Keratinocyte (primary cell): ENCODE measurements at regions not wholly inside any gene's neighbourhood (a gene's known extent, or its start where the extent isn't known, plus 50 kb on each side); places are given as distances from the start of the nearest gene placed in this dataset.

ENCODE experiments used
- DNase-seq: peaks from one replicate; pipeline ENCODE4 v3.0.0-alpha.2; 2011; ENCODE audit warnings: low read depth, missing footprints, low spot score
- FAIRE-seq: peaks from 2 replicates; lab custom pipeline; 2011; peaks lifted over from hg19 to GRCh38; lab: Jason Lieb, UNC
- H2AFZ ChIP-seq: 2 replicates; pipeline ENCODE4 v1.6.0; 2012; ENCODE audit warnings: low read length, control low read depth, inconsistent platforms; ENCODE audit not compliant: control insufficient read depth
- H3K27ac ChIP-seq: 2 replicates; pipeline ENCODE4 v1.5.1; 2011; ENCODE audit warnings: low read length; ENCODE audit not compliant: control insufficient read depth, insufficient read depth
- H3K27me3 ChIP-seq: 3 replicates; pipeline ENCODE4 v1.6.0; 2011; ENCODE audit warnings: low read length; ENCODE audit not compliant: control insufficient read depth, insufficient read depth; ENCODE audit errors: extremely low read depth
- H3K36me3 ChIP-seq, 2 experiments: 2 replicates in 1 of 2; 3 replicates in 1 of 2; pipeline ENCODE4 v1.5.1; 2011; ENCODE audit warnings: low read length in 2 of 2, mild to moderate bottlenecking in 1 of 2; ENCODE audit not compliant: control insufficient read depth in 2 of 2, insufficient read depth in 2 of 2; ENCODE audit errors: extremely low read depth in 1 of 2
- H3K4me1 ChIP-seq: 3 replicates; pipeline ENCODE4 v1.5.1; 2011; ENCODE audit warnings: low read length; ENCODE audit not compliant: control insufficient read depth, insufficient read depth; ENCODE audit errors: extremely low read depth
- H3K4me2 ChIP-seq: 3 replicates; pipeline ENCODE4 v1.6.0; 2011; ENCODE audit warnings: low read depth, low read length; ENCODE audit not compliant: control insufficient read depth, insufficient read depth; ENCODE audit errors: extremely low read depth
- H3K4me3 ChIP-seq, 3 experiments: fragments of 200-600 bp in 1 of 3; sonication (generic) in 1 of 3; 2 replicates in 2 of 3; 3 replicates in 1 of 3; pipeline ENCODE4 v1.5.1; 2011 to 2016; ENCODE audit warnings: low read length in 3 of 3, mild to moderate bottlenecking in 3 of 3, control low read depth in 2 of 3, inconsistent platforms in 1 of 3, low read depth in 1 of 3, mixed read lengths in 1 of 3, mixed run types in 1 of 3, moderate library complexity in 1 of 3; ENCODE audit not compliant: control insufficient read depth in 2 of 3, insufficient read depth in 2 of 3; ENCODE audit errors: extremely low read depth in 1 of 3
- H3K79me2 ChIP-seq: 2 replicates; pipeline ENCODE4 v1.6.0; 2012; ENCODE audit warnings: low read length; ENCODE audit not compliant: control insufficient read depth, insufficient read depth
- H3K9ac ChIP-seq: 3 replicates; pipeline ENCODE4 v1.6.0; 2011; ENCODE audit warnings: low read length; ENCODE audit not compliant: control insufficient read depth, insufficient read depth; ENCODE audit errors: extremely low read depth
- H3K9me1 ChIP-seq: 3 replicates; pipeline ENCODE4 v1.6.0; 2011; ENCODE audit warnings: low read length; ENCODE audit not compliant: control insufficient read depth, insufficient read depth; ENCODE audit errors: extremely low read depth
- H3K9me3 ChIP-seq: 2 replicates; pipeline ENCODE4 v1.5.1; 2012; ENCODE audit warnings: low read depth, low read length; ENCODE audit not compliant: control insufficient read depth
- H4K20me1 ChIP-seq: 3 replicates; pipeline ENCODE4 v1.6.0; 2011; ENCODE audit warnings: low read length; ENCODE audit not compliant: control insufficient read depth, insufficient read depth; ENCODE audit errors: extremely low read depth
- EZH2 ChIP-seq: IDR thresholded peaks from one replicate; pipeline ENCODE4 v1.6.1; 2012; ENCODE audit warnings: inconsistent platforms, mild to moderate bottlenecking, low read length, moderate library complexity
- dilution Hi-C: fragments of 300-500 bp; cut with MboI; formaldehyde crosslinking; loops from one replicate; pipeline ENCODE4 v1.7.0; 2020; ENCODE audit warnings: low sequenced_read_pairs; ENCODE audit not compliant: extremely low pct_ligation_motif_present
- TF ChIP-seq, protein P1 (sequence below), 3 experiments: IDR thresholded peaks in 1 of 3; conservative IDR thresholded peaks in 1 of 3; optimal IDR thresholded peaks in 1 of 3; 2 replicates in 2 of 3; 3 replicates in 1 of 3; pipeline versions ENCODE3 to v1.5.1; 2011; ENCODE audit warnings: low read length in 3 of 3, mild to moderate bottlenecking in 3 of 3, moderate library complexity in 2 of 3, control low read depth in 1 of 3, inconsistent platforms in 1 of 3; ENCODE audit not compliant: insufficient read depth in 2 of 3; ENCODE audit errors: extremely low read depth in 1 of 3

DNA sequence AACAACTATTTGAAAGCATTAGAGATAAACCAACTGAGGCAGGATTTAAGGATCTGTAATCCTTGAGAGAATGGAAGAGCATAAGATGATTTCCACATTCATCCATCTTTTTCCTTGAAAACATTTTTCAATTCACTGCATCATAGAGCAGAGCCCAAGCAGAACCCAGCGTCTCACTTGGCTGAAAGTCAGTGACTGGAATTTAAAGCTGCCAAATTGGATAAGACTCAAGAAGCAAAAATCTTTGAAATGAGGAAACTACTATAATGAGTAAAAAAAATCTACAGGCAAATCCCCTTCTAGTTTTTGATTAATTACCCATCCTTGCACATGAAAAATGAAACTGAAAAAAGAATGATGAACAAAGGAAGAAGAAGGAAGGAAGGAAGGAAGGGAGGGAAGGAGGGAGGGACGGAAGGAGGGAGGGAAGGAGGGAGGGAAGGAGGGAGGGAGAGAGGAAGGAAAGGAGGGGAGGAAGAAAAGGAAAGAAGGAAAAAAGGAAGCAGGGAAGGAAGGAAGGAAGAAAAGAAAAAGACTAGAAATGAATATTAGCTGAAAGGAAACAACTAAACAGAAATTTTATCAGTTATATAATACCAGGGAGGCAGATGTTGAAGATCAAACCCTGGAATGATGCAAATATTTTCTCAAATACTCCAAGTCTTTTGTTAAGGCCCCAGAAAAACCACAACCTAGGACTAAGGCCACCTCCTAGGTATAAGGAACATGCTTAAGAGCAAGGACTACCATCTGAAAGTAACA lies 336.3 kb upstream of the MAGI2 start:
- TF ChIP-seq, protein P1, sequence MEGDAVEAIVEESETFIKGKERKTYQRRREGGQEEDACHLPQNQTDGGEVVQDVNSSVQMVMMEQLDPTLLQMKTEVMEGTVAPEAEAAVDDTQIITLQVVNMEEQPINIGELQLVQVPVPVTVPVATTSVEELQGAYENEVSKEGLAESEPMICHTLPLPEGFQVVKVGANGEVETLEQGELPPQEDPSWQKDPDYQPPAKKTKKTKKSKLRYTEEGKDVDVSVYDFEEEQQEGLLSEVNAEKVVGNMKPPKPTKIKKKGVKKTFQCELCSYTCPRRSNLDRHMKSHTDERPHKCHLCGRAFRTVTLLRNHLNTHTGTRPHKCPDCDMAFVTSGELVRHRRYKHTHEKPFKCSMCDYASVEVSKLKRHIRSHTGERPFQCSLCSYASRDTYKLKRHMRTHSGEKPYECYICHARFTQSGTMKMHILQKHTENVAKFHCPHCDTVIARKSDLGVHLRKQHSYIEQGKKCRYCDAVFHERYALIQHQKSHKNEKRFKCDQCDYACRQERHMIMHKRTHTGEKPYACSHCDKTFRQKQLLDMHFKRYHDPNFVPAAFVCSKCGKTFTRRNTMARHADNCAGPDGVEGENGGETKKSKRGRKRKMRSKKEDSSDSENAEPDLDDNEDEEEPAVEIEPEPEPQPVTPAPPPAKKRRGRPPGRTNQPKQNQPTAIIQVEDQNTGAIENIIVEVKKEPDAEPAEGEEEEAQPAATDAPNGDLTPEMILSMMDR (optimal IDR thresholded peaks at IDR 0.05 in 1 of 3, IDR thresholded peaks at IDR 0.05 in 1 of 3, conservative IDR thresholded peaks at IDR 0.05 in 1 of 3; ENCODE audit: extremely low read depth in 1 of 3, insufficient read depth in 2 of 3, low read length in 3 of 3): no peak
- TF ChIP-seq EZH2: no peak
- H3K4me3 ChIP-seq: no peak overlapping the region
- H3K9ac ChIP-seq: no peak overlapping the region
- H3K79me2 ChIP-seq: no peaks in the 10 kb centered on the region
- no peaks in the 10 kb centered on the region for H3K27me3 ChIP-seq
- no peak for DNase-seq
- FAIRE-seq: peak; percentile 20
- H3K9me1 ChIP-seq: no peaks in the 10 kb centered on the region
- dilution Hi-C loops: no loop called here
- no peaks in the 10 kb centered on the region for H3K36me3 ChIP-seq
- no peak overlapping the region for H3K27ac ChIP-seq
- H3K4me2 ChIP-seq: no peak overlapping the region
- no peaks in the 10 kb centered on the region for H4K20me1 ChIP-seq
- no peaks in the 10 kb centered on the region for H3K9me3 ChIP-seq
- no peaks in the 10 kb centered on the region for H3K4me1 ChIP-seq
- no peak overlapping the region for H2AFZ ChIP-seq

DNA sequence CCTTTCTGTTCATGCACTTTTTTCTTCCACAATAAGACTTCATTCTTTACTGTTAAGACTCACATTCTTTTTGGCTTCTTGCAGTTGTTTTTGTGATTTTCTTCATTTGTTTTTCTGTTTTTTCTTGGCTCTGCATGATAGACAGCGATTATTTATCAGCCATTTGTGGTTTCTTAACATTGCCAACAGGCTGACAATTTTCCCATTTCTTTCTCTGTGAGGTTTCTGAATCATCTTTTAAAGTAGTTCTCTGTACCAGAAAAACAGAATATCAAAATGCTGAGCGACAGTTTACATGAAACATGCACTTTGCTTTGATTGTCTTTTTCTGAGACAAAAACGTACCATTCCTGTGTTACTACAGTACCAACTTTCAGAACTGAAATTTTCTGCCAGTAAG lies 334.2 kb upstream of the MAGI2 start:
- H2AFZ ChIP-seq: no peak overlapping the region

More for the DNA sequence above, 334.2 kb upstream of the MAGI2 start:
- dilution Hi-C loops: no loop called here
- H3K27me3 ChIP-seq: no peaks in the 10 kb centered on the region
- H3K9me1 ChIP-seq: no peaks in the 10 kb centered on the region
- H3K9ac ChIP-seq: no peak overlapping the region
- no peaks in the 10 kb centered on the region for H4K20me1 ChIP-seq
- no peak for DNase-seq
- no peak overlapping the region for H3K4me2 ChIP-seq
- no peak for FAIRE-seq
- TF ChIP-seq, protein P1 (optimal IDR thresholded peaks at IDR 0.05 in 1 of 3, IDR thresholded peaks at IDR 0.05 in 1 of 3, conservative IDR thresholded peaks at IDR 0.05 in 1 of 3; ENCODE audit: extremely low read depth in 1 of 3, insufficient read depth in 2 of 3, low read length in 3 of 3): no peak
- no peak for TF ChIP-seq EZH2
- H3K9me3 ChIP-seq: no peaks in the 10 kb centered on the region
- no peaks in the 10 kb centered on the region for H3K79me2 ChIP-seq
- H3K27ac ChIP-seq: no peak overlapping the region
- H3K4me1 ChIP-seq: no peaks in the 10 kb centered on the region
- H3K4me3 ChIP-seq: no peak overlapping the region
- H3K36me3 ChIP-seq: no peaks in the 10 kb centered on the region
